Peyer's patch (tissue), 4 donors: ENCODE measurements at regions not wholly inside any gene's neighbourhood (a gene's known extent, or its start where the extent isn't known, plus 50 kb on each side); places are given as distances from the start of the nearest gene placed in this dataset.

ENCODE experiments used
- DNase-seq, 3 donors: peaks; one replicate each; pipeline ENCODE4 v3.0.0-alpha.2; 2017 to 2019
- H3K27ac ChIP-seq, 4 donors: fragments of 200-600 bp; sonication (generic); one replicate each; pipeline ENCODE4 v1.5.1; 2016 to 2019
- H3K27me3 ChIP-seq, 2 donors: fragments of 200-600 bp; sonication (generic); one replicate each; pipeline ENCODE4 v1.5.1; 2019
- H3K36me3 ChIP-seq, 3 donors: fragments of 200-600 bp; sonication (generic); one replicate each; pipeline ENCODE4 v1.5.1; 2016 to 2019
- H3K4me1 ChIP-seq, 4 donors: fragments of 200-600 bp; sonication (generic); one replicate each; pipeline ENCODE4 v1.5.1; 2016 to 2019
- H3K4me3 ChIP-seq, 4 donors: fragments of 200-600 bp; sonication (generic); 1 replicate in 3 of 4; 2 replicates in 1 of 4; pipeline ENCODE4 v1.5.1; 2016 to 2019; ENCODE audit warnings: mild to moderate bottlenecking in 1 of 4
- H3K9me3 ChIP-seq, 4 donors: fragments of 200-600 bp; sonication (generic); one replicate each; pipeline ENCODE4 v1.5.1; 2016 to 2019; ENCODE audit warnings: mild to moderate bottlenecking in 1 of 4
- POLR2A ChIP-seq, 2 donors: fragments of 450-650 bp; IDR thresholded peaks; one replicate each; pipeline ENCODE4 v1.5.1; 2017; ENCODE audit warnings: antibody characterized with exemption in 2 of 2, mild to moderate bottlenecking in 2 of 2, moderate library complexity in 2 of 2
- TF ChIP-seq, protein P1 (sequence below), 6 experiments: fragments of 450-650 bp in 4 of 6; fragments of 200-600 bp in 2 of 6; sonication (generic) in 1 of 6; IDR thresholded peaks; one replicate each; pipeline ENCODE4 v1.5.1; 2017 to 2019; ENCODE audit warnings: antibody characterized with exemption in 6 of 6, mild to moderate bottlenecking in 3 of 6, moderate library complexity in 1 of 6

DNA sequence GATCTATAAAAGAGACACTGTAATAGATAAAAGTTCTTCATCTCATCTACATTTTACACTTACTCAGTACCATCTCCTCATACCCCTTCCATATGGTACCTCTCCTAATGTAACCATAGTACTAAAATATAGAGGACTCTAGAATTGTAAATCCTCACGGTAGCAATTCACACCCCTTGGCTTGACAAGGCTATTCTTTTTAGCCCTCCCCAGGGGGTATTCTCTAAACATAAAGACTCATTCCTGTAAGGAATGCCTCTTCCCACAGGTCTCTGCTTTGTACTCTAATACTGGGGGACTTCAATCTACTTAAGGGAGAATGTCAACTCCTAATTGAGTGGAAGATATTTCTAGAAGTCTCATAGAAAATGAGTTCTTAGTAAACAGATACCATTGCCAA lies 85.9 kb downstream of the VIP start:
- no peaks in the 10 kb centered on the region for H3K27me3 ChIP-seq

DNA sequence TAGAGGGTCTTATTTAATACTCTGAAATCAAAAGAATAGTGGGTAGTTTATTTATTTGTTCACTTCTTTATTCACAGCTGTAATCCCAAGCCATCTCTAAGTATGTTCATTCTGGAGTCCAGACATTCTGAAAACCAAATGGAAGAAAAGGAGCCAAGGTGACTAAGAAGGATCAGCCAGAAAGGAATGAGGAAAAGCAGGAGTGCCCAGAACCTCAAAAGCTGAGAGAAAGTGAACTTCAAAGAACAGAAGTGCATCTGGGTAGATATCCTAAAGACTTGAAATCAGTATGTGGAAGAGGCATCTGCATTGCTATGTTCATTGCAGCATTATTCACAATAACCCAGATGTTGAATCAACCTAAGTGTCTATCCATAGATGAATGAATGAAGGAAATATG lies 94.8 kb downstream of the VIP start:
- H3K9me3 ChIP-seq: no peaks in the 10 kb centered on the region
- no peak for DNase-seq
- H3K36me3 ChIP-seq: no peaks in the 10 kb centered on the region
- H3K4me3 ChIP-seq: no peak overlapping the region
- TF ChIP-seq, protein P1, sequence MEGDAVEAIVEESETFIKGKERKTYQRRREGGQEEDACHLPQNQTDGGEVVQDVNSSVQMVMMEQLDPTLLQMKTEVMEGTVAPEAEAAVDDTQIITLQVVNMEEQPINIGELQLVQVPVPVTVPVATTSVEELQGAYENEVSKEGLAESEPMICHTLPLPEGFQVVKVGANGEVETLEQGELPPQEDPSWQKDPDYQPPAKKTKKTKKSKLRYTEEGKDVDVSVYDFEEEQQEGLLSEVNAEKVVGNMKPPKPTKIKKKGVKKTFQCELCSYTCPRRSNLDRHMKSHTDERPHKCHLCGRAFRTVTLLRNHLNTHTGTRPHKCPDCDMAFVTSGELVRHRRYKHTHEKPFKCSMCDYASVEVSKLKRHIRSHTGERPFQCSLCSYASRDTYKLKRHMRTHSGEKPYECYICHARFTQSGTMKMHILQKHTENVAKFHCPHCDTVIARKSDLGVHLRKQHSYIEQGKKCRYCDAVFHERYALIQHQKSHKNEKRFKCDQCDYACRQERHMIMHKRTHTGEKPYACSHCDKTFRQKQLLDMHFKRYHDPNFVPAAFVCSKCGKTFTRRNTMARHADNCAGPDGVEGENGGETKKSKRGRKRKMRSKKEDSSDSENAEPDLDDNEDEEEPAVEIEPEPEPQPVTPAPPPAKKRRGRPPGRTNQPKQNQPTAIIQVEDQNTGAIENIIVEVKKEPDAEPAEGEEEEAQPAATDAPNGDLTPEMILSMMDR (IDR thresholded peaks at IDR 0.05): no peak
- TF ChIP-seq POLR2A (IDR thresholded peaks at IDR 0.05): no peak
- no peak overlapping the region for H3K27ac ChIP-seq
- no peaks in the 10 kb centered on the region for H3K27me3 ChIP-seq
- no peaks in the 10 kb centered on the region for H3K4me1 ChIP-seq

More for the DNA sequence above, 85.9 kb downstream of the VIP start:
- Histone ChIP-seq H3K4me3 (no peak overlapping the region), H3K9me3 (no peaks in the 10 kb centered on the region), H3K4me1 (no peaks in the 10 kb centered on the region), H3K27ac (no peak overlapping the region), H3K36me3 (no peaks in the 10 kb centered on the region)
- DNase-seq: no peak
- TF ChIP-seq POLR2A (IDR thresholded peaks at IDR 0.05): no peak
- TF ChIP-seq, protein P1 (IDR thresholded peaks at IDR 0.05): no peak

DNA sequence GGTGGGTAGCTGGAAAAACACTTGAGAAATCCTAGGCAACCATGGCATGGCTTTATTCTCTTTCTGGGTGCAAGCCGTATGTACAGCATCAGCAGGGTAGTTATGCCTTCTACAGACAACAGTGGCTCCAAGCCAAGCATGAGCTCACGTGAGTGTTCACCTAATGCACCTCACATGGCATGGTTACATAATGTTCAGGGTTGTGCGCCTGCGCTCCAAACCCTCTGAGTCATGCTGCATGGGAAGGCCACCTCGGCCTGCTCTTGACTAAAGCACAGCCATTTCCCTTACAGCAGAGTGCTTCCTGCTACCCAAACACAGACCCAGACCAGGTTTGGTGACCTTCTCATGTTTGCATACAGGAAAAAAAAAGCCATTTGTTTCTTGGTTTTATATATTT lies 96.2 kb downstream of the VIP start:
- TF ChIP-seq, protein P1 (IDR thresholded peaks at IDR 0.05): no peak
- TF ChIP-seq POLR2A (IDR thresholded peaks at IDR 0.05): no peak
- DNase-seq: no peak
- H3K4me1 ChIP-seq: no peaks in the 10 kb centered on the region

DNA sequence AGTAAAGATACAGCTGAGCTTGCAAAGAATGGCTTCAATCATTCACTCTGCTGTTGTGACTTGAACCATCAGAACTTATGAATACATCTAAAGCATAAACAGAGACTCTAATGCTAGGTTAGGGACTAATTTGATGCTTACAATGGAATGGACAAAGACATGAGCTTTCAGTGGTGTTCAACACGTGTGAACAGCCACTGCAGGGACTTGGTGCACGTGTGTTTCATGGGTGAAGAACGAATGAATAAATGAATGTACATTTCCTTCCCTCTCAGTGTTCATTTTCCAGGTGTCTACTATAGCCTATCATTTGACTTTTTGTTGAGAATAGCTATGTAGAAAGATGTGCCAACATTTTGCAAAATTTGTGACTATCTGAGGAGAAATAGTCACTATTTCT lies 98.3 kb downstream of the VIP start:
- H3K27me3 ChIP-seq: no peaks in the 10 kb centered on the region
- no peaks in the 10 kb centered on the region for H3K36me3 ChIP-seq
- no peak for TF ChIP-seq POLR2A (IDR thresholded peaks at IDR 0.05)
- TF ChIP-seq, protein P1 (IDR thresholded peaks at IDR 0.05): no peak
- no peaks in the 10 kb centered on the region for H3K4me1 ChIP-seq
- H3K4me3 ChIP-seq: no peak overlapping the region
- DNase-seq: no peak
- H3K27ac ChIP-seq: no peak overlapping the region
- no peaks in the 10 kb centered on the region for H3K9me3 ChIP-seq

More for the DNA sequence above, 96.2 kb downstream of the VIP start:
- H3K36me3 ChIP-seq: no peaks in the 10 kb centered on the region
- H3K9me3 ChIP-seq: no peaks in the 10 kb centered on the region
- H3K27me3 ChIP-seq: no peaks in the 10 kb centered on the region
- H3K4me3 ChIP-seq: no peak overlapping the region
- no peak overlapping the region for H3K27ac ChIP-seq

DNA sequence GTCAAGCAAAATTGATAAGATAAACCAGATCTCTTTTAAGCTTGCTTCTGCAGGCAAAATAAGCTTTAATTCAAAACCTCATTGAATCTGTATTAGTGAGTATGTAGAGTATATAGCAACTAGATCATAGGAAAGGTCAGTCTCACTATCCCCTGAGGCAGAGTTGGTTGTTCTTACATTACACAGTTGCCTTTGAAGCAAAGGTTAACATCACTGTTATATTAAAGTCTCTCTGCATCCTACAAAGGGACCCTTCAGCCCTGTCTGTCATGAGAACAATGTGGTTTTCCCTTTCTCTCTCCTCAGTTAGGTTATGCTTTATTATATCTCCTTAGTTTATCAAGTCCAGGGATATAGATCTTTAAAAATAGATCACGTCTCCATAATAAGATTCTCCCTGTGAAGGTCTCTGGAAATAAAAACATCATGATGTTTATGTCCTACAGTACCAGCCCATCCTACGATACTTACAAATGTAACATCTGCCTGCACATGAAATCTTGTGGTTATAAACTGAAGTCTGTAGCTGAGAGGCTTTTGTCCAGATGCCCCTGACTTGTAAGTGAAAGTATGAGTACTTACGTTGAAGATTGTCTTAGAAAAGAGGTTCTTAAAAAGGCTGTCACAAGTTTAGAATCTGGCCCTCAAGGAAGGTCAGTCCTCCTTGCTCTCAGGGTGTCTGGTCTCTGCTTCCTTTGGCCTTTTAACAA lies 103.6 kb downstream of the VIP start:
- no peaks in the 10 kb centered on the region for H3K4me1 ChIP-seq
- no peaks in the 10 kb centered on the region for H3K9me3 ChIP-seq
- H3K4me3 ChIP-seq: no peak overlapping the region
- H3K27me3 ChIP-seq: no peaks in the 10 kb centered on the region
- no peak overlapping the region for H3K27ac ChIP-seq
- DNase-seq: no peak
- no peak for TF ChIP-seq POLR2A (IDR thresholded peaks at IDR 0.05)
- TF ChIP-seq, protein P1 (IDR thresholded peaks at IDR 0.05): no peak
- H3K36me3 ChIP-seq: no peaks in the 10 kb centered on the region
